ENCODE measurements at regions not wholly inside any gene's neighbourhood (a gene's known extent, or its start where the extent isn't known, plus 50 kb on each side); places are given as distances from the start of the nearest gene placed in this dataset.
"Not testable (repeated sequence)": the region's sequence is repeated elsewhere in the genome, so short reads cannot be mapped to it uniquely, and the experiment has no call there.

DNA sequence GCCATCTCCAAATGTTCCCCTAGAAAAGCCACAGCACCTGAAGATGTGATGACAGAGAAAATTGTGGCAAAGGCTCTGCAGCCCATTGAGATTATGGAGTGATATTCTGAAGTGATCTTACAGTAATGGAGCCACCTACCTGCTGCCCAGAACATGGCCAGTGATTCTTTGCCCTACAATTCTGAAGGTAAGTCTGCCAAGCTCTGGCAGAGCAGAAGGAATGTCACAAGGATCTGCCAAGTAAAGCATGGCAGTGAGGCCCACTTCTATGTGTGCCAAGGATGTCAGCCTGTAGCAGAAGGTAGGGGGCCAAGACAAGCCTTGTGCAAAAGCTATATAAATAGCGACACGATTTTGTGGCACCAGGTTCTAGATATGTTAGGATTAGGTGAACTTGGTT lies 155.1 kb downstream of the RND3 start:
- no peak overlapping the region for H3K4me3 ChIP-seq
- DNase-seq = no peak
- 90 to 94% (median 93%) methylated on average over 2 of the region's 2 CpGs for WGBS, 3 donors
- intact Hi-C loops (cut with DNase I) = no loop called here
- H3K36me3 ChIP-seq = no peaks in the 10 kb centered on the region
- no peak overlapping the region for H3K27ac ChIP-seq
- no peaks in the 10 kb centered on the region for H3K4me1 ChIP-seq (ENCODE audit: insufficient read depth)
- TF ChIP-seq EP300 (IDR thresholded peaks at IDR 0.05) (no peak), CTCF (IDR thresholded peaks at IDR 0.05) (no peak), POLR2A (IDR thresholded peaks at IDR 0.05) (no peak)
- H3K27me3 ChIP-seq = no peaks in the 10 kb centered on the region
- no peaks in the 10 kb centered on the region for H3K9me3 ChIP-seq

GRCh38 chr2:150327564-150328489 lies 159.6 kb downstream of the RND3 start:
- DNase-seq = no peak
- H3K4me1 ChIP-seq (ENCODE audit: insufficient read depth) = no peaks in the 10 kb centered on the region
- no peak overlapping the region for H3K4me3 ChIP-seq
- no peaks in the 10 kb centered on the region for H3K36me3 ChIP-seq
- H3K27ac ChIP-seq = no peak overlapping the region
- 75 to 82% (median 80%) methylated on average over 14 of the region's 14 CpGs for WGBS, 3 donors
- no peaks in the 10 kb centered on the region for H3K9me3 ChIP-seq
- TF ChIP-seq EP300 (IDR thresholded peaks at IDR 0.05) (no peak), CTCF (IDR thresholded peaks at IDR 0.05) (no peak), POLR2A (IDR thresholded peaks at IDR 0.05) (no peak)
- intact Hi-C loops (cut with DNase I) = no loop called here
- no peaks in the 10 kb centered on the region for H3K27me3 ChIP-seq

DNA sequence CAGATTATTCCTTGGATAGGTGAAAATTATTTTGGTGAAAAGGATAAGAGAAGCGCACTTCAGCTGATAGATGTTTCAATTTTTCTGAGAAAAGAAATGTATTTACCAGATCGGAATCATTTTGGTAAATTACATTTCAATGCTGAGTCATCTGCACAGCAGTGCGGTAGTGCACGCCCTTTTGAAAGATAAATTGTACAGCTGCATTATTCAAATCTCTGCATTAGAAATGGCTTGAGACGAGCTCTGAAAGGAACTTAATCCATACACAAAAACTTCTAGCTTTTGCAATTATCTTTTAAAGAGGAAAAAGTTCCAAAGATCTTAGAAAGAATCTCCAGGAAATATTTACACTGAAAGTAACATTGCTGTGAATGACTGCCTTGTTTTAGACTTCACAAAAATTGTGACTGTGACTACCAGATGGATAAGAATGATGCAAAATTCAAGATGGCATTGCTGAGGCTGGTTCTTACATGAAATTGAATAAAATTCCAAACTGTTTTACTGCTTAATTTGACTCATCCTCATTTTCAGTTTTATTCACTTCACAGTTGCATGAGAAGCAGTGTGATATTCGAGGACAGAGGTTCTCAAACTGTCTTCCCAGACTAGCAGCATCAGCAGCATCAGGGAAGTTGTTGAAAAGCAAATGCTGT lies 161.7 kb downstream of the RND3 start:
- Histone ChIP-seq H3K27me3 (no peaks in the 10 kb centered on the region), H3K4me3 (no peak overlapping the region), H3K4me1 (ENCODE audit: insufficient read depth) (no peaks in the 10 kb centered on the region), H3K9me3 (no peaks in the 10 kb centered on the region), H3K36me3 (no peaks in the 10 kb centered on the region), H3K27ac (no peak overlapping the region)
- no peak for DNase-seq
- TF ChIP-seq CTCF (IDR thresholded peaks at IDR 0.05) (no peak), POLR2A (IDR thresholded peaks at IDR 0.05) (no peak), EP300 (IDR thresholded peaks at IDR 0.05) (no peak)
- whole genome bisulfite sequencing, 3 donors = 37 to 52% (median 40%) methylated on average over 6 of the region's 6 CpGs
- intact Hi-C loops (cut with DNase I) = no loop called here

GRCh38 chr2:150323071-150323470 lies 164.4 kb downstream of the RND3 start:
- H3K36me3 ChIP-seq; DNase-seq; H3K9me3 ChIP-seq; H3K27me3 ChIP-seq; H3K4me1 ChIP-seq (ENCODE audit: insufficient read depth); H3K27ac ChIP-seq; H3K4me3 ChIP-seq; intact Hi-C loops (cut with DNase I): not testable (repeated sequence)

- H3K36me3 ChIP-seq = no peaks in the 10 kb centered on the region
- H3K4me3 ChIP-seq = no peak overlapping the region
- WGBS, 3 donors = 80 to 91% (median 80%) methylated on average over 1 of the region's 1 CpG
- no peak for DNase-seq
- no peaks in the 10 kb centered on the region for H3K4me1 ChIP-seq (ENCODE audit: insufficient read depth)
- H3K9me3 ChIP-seq = no peaks in the 10 kb centered on the region
- no peak overlapping the region for H3K27ac ChIP-seq
- intact Hi-C loops (cut with DNase I) = no loop called here
- no peaks in the 10 kb centered on the region for H3K27me3 ChIP-seq
- TF ChIP-seq EP300 (IDR thresholded peaks at IDR 0.05) = no peak
- no peak for TF ChIP-seq CTCF (IDR thresholded peaks at IDR 0.05)
- no peak for TF ChIP-seq POLR2A (IDR thresholded peaks at IDR 0.05)
Observed at GRCh38 chr2:150320608-150321007, 166.9 kb downstream of the RND3 start.
